Heart right ventricle (tissue), 16 donors: ENCODE measurements at regions not wholly inside any gene's neighbourhood (a gene's known extent, or its start where the extent isn't known, plus 50 kb on each side); places are given as distances from the start of the nearest gene placed in this dataset.

Experiments used
- ATAC-seq, 8 donors: fragments of 200-7000 bp; cut with Tn5 transposase; one replicate each; pipeline ENCODE4 v1.9.1; 2020; ENCODE audit warnings: mild to moderate bottlenecking in 8 of 8, moderate library complexity in 8 of 8, moderate number of reproducible peaks in 1 of 8
- DNase-seq, 2 donors: peaks; one replicate each; pipeline ENCODE4 v3.0.0-alpha.2; 2020
- H3K27ac ChIP-seq, 10 donors: fragments of 200-600 bp; sonication (generic) in 2 of 10; one replicate each; pipeline versions ENCODE4 v1.5.0 to v1.8.0; 2020 to 2022; ENCODE audit warnings: mild to moderate bottlenecking in 3 of 10
- H3K27me3 ChIP-seq, 7 donors: fragments of 200-600 bp; one replicate each; pipeline ENCODE4 v1.8.0; 2021 to 2022; ENCODE audit warnings: mild to moderate bottlenecking in 2 of 7
- H3K36me3 ChIP-seq, 9 donors: fragments of 200-600 bp; sonication (generic) in 1 of 9; one replicate each; pipeline versions ENCODE4 v1.5.0 to v1.8.0; 2020 to 2022; ENCODE audit warnings: mild to moderate bottlenecking in 2 of 9
- H3K4me1 ChIP-seq, 9 donors: fragments of 200-600 bp; sonication (generic) in 1 of 9; one replicate each; pipeline versions ENCODE4 v1.5.0 to v1.8.0; 2020 to 2022; ENCODE audit warnings: mild to moderate bottlenecking in 4 of 9
- H3K4me3 ChIP-seq, 10 donors: fragments of 200-600 bp; sonication (generic) in 2 of 10; one replicate each; pipeline versions ENCODE4 v1.5.0 to v1.8.0; 2020 to 2022; ENCODE audit warnings: mild to moderate bottlenecking in 7 of 10, moderate library complexity in 2 of 10
- H3K9me3 ChIP-seq, 11 donors: fragments of 200-600 bp in 10 of 11; sonication (generic) in 2 of 11; one replicate each; pipeline versions ENCODE4 v1.5.0 to v1.8.0; 2013 to 2022; ENCODE audit warnings: mild to moderate bottlenecking in 2 of 11, control low read depth in 1 of 11, moderate library complexity in 1 of 11
- WGBS, 2 donors: extraction: QIAGEN DNeasy Blood & Tissue Kit; methylation state at CpG; one replicate each; pipeline ENCODE4 v1.1.7; 2013; ENCODE audit warnings: inconsistent platforms in 1 of 2; 5-methylcytosine and 5-hydroxymethylcytosine counted together
- intact Hi-C, 10 donors: fragments of 100-400 bp; cut with DNase I; formaldehyde crosslinking; loops; one replicate each; pipeline versions ENCODE4 v1.11.1 to v1.14.2; 2022
- TF ChIP-seq, protein P1 (sequence below), 9 donors: fragments of 200-600 bp; sonication (generic) in 2 of 9; IDR thresholded peaks; one replicate each; pipeline versions ENCODE4 v1.5.0 to v1.8.0; 2021 to 2022; ENCODE audit warnings: antibody characterized with exemption in 9 of 9, mild to moderate bottlenecking in 5 of 9, moderate library complexity in 1 of 9
- donor health status: Arrhythmogenic right ventricular cardiomyopathy.
- donor health status: ischemic (EF 13 %, LVEDD 7.1; RV severe dilation, severe dysfunction).
- donor health status: healthy with polysubstance abuse.
- donor health status: DM: no; HTN: yes; CAD: no.
- donor health status: DM: no; HTN: no; CAD: no.
- donor health status: ischemic (EF 25% LVEDD 6.9; RV normal size, moderate dysfunction).
- donor health status: ischemic (EF 25% LVEDD 5.7; RV mildly dilated, moderate dysfunction).
- donor health status: healthy.
- donor health status: DM: yes; HTN: yes; CAD: no.
- donor health status: Ischemic cardiomyopathy.
- donor health status: ischemic (EF 35%, LVEDD 5.7; RV mildly dilated, moderate dysfunction).
- donor health status: nonischemic (EF 11% LVEDD 7.7; RV severe dilation, severe dysfunction).
- donor health status: DM: yes; HTN: yes; CAD: no.
- donor health status: PGD.
- donor health status: ischemic (EF 29% LVEDD 5.4; RV normal size, mild dysfunction).
- donor health status: nonischemic (EF 23%, LVEDD 6.1; RV moderate dilation, normal function).

- no peak for ATAC-seq
- TF ChIP-seq, protein P1, sequence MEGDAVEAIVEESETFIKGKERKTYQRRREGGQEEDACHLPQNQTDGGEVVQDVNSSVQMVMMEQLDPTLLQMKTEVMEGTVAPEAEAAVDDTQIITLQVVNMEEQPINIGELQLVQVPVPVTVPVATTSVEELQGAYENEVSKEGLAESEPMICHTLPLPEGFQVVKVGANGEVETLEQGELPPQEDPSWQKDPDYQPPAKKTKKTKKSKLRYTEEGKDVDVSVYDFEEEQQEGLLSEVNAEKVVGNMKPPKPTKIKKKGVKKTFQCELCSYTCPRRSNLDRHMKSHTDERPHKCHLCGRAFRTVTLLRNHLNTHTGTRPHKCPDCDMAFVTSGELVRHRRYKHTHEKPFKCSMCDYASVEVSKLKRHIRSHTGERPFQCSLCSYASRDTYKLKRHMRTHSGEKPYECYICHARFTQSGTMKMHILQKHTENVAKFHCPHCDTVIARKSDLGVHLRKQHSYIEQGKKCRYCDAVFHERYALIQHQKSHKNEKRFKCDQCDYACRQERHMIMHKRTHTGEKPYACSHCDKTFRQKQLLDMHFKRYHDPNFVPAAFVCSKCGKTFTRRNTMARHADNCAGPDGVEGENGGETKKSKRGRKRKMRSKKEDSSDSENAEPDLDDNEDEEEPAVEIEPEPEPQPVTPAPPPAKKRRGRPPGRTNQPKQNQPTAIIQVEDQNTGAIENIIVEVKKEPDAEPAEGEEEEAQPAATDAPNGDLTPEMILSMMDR (IDR thresholded peaks at IDR 0.05), result no peak
- Histone ChIP-seq H3K27me3 (no peaks in the 10 kb centered on the region), H3K9me3 (no peaks in the 10 kb centered on the region), H3K4me3 (no peak overlapping the region), H3K27ac (no peak overlapping the region), H3K4me1 (peaks cover 0 to 16% (median 9%) of the 10 kb centered on the region in 9 donors), H3K36me3 (peaks cover 0 to 97% (median 27%) of the 10 kb centered on the region in 9 donors)
- WGBS, 2 donors, result 82 to 95% methylated on average over 1 of the region's 1 CpG
- no peak for DNase-seq
- intact Hi-C loops, result no loop called here
Observed at GRCh38 chr6:144447472-144447871, 162.3 kb downstream of the UTRN start.

DNA sequence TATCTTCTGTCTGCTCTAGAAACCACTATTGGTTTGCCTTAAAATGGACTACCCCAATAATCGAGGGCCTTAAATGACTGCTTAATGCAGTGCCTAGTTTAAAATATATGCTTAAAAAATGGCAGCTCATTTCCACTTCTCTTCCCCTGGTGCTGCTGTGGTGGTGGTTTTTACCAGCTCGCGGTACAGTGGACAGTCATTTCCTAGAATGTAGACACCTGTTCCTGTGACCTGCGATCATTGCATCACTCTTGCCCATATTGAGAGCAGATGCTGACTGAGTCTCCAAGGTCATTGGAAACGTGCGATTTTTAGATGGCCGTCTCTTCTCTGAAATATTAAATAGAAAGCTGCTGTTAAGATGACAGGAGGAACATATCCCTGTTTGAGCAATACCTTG, 164.1 kb downstream of the UTRN start:
- H3K9me3 ChIP-seq, result no peaks in the 10 kb centered on the region
- 95% methylated on average over 7 of the region's 7 CpGs for WGBS, 2 donors
- intact Hi-C loops, result no loop called here
- peaks cover 0 to 16% (median 9%) of the 10 kb centered on the region in 9 donors for H3K4me1 ChIP-seq
- TF ChIP-seq, protein P1 (IDR thresholded peaks at IDR 0.05), result no peak
- peaks cover 0 to 100% (median 36%) of the 10 kb centered on the region in 9 donors for H3K36me3 ChIP-seq
- no peak for ATAC-seq
- H3K4me3 ChIP-seq, result no peak overlapping the region
- no peak for DNase-seq
- H3K27me3 ChIP-seq, result no peaks in the 10 kb centered on the region
- H3K27ac ChIP-seq, result peak overlapping the region in 3 of 10 donors; percentile 19 to 64 (median 31)

DNA sequence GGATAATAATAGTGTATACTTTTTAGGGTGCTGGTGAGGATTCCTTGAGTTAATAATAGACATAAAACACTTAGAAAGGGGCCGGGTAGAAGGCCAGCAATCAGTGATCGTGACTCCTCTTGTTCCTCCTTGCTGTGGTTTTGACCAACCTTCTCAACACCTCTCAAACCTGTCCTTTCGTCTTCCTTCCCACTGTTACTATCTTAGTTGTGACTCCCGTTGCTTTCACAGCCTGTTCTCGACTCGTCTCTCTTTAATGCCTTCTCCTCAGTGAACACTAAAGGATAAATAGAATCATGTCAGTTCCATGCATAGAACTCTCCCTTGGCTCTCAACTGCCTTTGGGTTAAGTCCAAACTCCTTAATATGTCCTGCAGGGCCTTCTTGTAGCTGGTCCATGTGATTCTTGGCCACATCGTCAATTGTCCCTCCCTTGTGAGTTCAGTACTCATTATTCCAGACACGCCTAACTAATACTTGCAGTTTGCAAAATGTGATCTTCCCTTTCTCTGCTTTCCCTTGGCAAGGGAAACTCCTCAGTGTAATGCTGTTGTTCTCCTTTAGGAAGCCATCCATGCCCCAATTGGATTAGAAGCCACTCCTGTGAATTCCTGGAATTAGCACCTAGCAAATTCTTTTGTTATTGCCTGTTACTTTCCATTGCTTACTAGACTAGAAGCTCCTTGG, 164.9 kb downstream of the UTRN start:
- ATAC-seq, result peak; percentile 64 to 87 (median 77)
- WGBS, 2 donors, result 40 to 42% methylated on average over 8 of the region's 8 CpGs
- no peak overlapping the region for H3K4me3 ChIP-seq
- peaks cover 0 to 100% (median 36%) of the 10 kb centered on the region in 9 donors for H3K36me3 ChIP-seq
- DNase-seq, result peak in 1 of 2 donors; percentile 29
- H3K27ac ChIP-seq, result peak overlapping the region in 4 of 10 donors; percentile 19 to 64 (median 34)
- H3K4me1 ChIP-seq, result peaks cover 0 to 16% (median 9%) of the 10 kb centered on the region in 9 donors
- TF ChIP-seq, protein P1 (IDR thresholded peaks at IDR 0.05), result no peak
- no peaks in the 10 kb centered on the region for H3K9me3 ChIP-seq
- no peaks in the 10 kb centered on the region for H3K27me3 ChIP-seq
- intact Hi-C loops, result no loop called here

GRCh38 chr6:144460327-144461095, 175.4 kb downstream of the UTRN start:
- no peaks in the 10 kb centered on the region for H3K4me1 ChIP-seq
- ATAC-seq (no peak), DNase-seq (no peak)
- no peaks in the 10 kb centered on the region for H3K27me3 ChIP-seq
- TF ChIP-seq, protein P1 (IDR thresholded peaks at IDR 0.05), result no peak
- 75 to 81% methylated on average over 5 of the region's 5 CpGs for WGBS, 2 donors
- no peak overlapping the region for H3K4me3 ChIP-seq
- peaks cover 0 to 100% (median 41%) of the 10 kb centered on the region in 9 donors for H3K36me3 ChIP-seq
- no peaks in the 10 kb centered on the region for H3K9me3 ChIP-seq
- intact Hi-C loops, result no loop called here
- H3K27ac ChIP-seq, result no peak overlapping the region
